GM18861 (cell line): ENCODE measurements at regions not wholly inside any gene's neighbourhood (a gene's known extent, or its start where the extent isn't known, plus 50 kb on each side); places are given as distances from the start of the nearest gene placed in this dataset.
"Not testable (repeated sequence)": the region's sequence is repeated elsewhere in the genome, so short reads cannot be mapped to it uniquely, and the experiment has no call there.

Experiments used
- ATAC-seq: cut with Tn5 transposase; IDR thresholded peaks from one replicate; pipeline ENCODE4 v1.9.1; 2021; ENCODE audit not compliant: unreplicated experiment

- ATAC-seq, result no peak
Measured at GRCh38 chr1:88318740-88319139, 365.3 kb upstream of the PKN2 start.

GRCh38 chr1:88320291-88320690 is 363.8 kb upstream of the PKN2 start:
- ATAC-seq, result no peak

GRCh38 chr1:88321706-88322105 is 362.4 kb upstream of the PKN2 start:
- no peak for ATAC-seq

- no peak for ATAC-seq
Measured at GRCh38 chr1:88324899-88325298, 359.2 kb upstream of the PKN2 start.

GRCh38 chr1:88327391-88328267 is 356.4 kb upstream of the PKN2 start:
- no peak for ATAC-seq

- no peak for ATAC-seq
Measured at GRCh38 chr1:88330201-88330600, 353.9 kb upstream of the PKN2 start.

- ATAC-seq, result no peak
Measured at GRCh38 chr1:88333086-88333695, 350.9 kb upstream of the PKN2 start.

GRCh38 chr1:88341447-88341846 is 342.6 kb upstream of the PKN2 start:
- ATAC-seq, result no peak

GRCh38 chr1:88342081-88342480 is 342.0 kb upstream of the PKN2 start:
- not testable (repeated sequence) for ATAC-seq

GRCh38 chr1:88350648-88351047 is 333.4 kb upstream of the PKN2 start:
- no peak for ATAC-seq

- ATAC-seq, result no peak
Measured at GRCh38 chr1:88351960-88352359, 332.1 kb upstream of the PKN2 start.

GRCh38 chr1:88354256-88354655 is 329.8 kb upstream of the PKN2 start:
- ATAC-seq, result no peak

GRCh38 chr1:88357729-88358128 is 326.3 kb upstream of the PKN2 start:
- ATAC-seq, result no peak

- ATAC-seq, result no peak
Measured at GRCh38 chr1:88371436-88372023, 312.5 kb upstream of the PKN2 start.

GRCh38 chr1:88375977-88376376 is 308.1 kb upstream of the PKN2 start:
- ATAC-seq, result no peak

GRCh38 chr1:88376421-88376820 is 307.7 kb upstream of the PKN2 start:
- no peak for ATAC-seq

GRCh38 chr1:88378560-88378959 is 305.5 kb upstream of the PKN2 start:
- ATAC-seq, result no peak

- no peak for ATAC-seq
Measured at GRCh38 chr1:88394958-88395357, 289.1 kb upstream of the PKN2 start.

GRCh38 chr1:88398338-88398737 is 285.7 kb upstream of the PKN2 start:
- no peak for ATAC-seq

GRCh38 chr1:88399690-88400089 is 284.4 kb upstream of the PKN2 start:
- ATAC-seq, result no peak

- peak; percentile 88 for ATAC-seq
Measured at GRCh38 chr1:88401313-88401712, 282.8 kb upstream of the PKN2 start.

GRCh38 chr1:88404582-88404981 is 279.5 kb upstream of the PKN2 start:
- no peak for ATAC-seq
